GM21367 (cell line): ENCODE measurements at regions not wholly inside any gene's neighbourhood (a gene's known extent, or its start where the extent isn't known, plus 50 kb on each side); places are given as distances from the start of the nearest gene placed in this dataset.
A peak's percentile ranks its signal among the peaks of the same experiment; 100 is the strongest.
"Not testable (repeated sequence)": the region's sequence is repeated elsewhere in the genome, so short reads cannot be mapped to it uniquely, and the experiment has no call there.

ENCODE experiments used
- ATAC-seq: cut with Tn5 transposase; IDR thresholded peaks from one replicate; pipeline ENCODE4 v1.9.1; 2021; ENCODE audit not compliant: unreplicated experiment

- no peak for ATAC-seq
These were observed 164.1 kb upstream of the KCNQ5 start for GRCh38 chr6:72457738-72458137.

GRCh38 chr6:72458521-72458920 is 163.3 kb upstream of the KCNQ5 start:
- ATAC-seq = no peak

DNA sequence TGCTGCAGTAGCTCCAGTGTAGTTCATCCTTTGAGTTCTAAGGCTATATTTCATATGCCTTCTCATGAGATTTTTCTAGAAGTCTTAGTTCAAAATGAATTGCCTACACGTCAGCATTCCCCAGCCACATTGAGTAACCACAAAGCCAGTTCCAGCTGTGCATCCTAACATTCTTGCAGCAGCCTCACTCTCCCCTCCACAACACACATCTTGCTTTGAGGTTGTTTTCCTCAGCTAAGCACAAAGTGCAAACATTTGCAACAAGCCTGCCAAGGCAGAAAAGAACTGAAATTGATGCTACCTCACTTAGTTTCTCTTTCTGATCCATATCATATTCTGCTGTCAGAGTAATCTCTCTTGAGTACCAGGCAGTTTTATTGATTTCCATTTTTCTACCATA is 160.7 kb upstream of the KCNQ5 start:
- ATAC-seq = no peak

DNA sequence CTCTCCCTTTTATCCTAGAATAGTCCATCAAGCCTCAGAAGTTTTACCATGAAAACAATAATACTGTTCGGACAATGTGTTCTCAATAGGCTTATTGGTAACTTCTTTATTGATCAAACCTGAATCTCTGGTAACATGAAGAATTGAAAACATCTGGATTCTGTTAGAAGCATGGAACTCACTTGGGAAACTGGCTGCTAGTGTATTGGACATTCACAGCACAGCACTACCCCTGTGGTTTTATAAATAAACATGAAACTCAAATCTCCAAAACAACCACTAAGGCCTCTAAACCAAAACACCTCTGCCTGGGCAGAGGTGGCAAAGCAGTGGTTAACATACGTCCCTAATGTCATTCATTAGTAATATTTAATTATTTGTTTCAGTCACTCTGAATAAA is 157.6 kb upstream of the KCNQ5 start:
- ATAC-seq = no peak

GRCh38 chr6:72464791-72465691 is 156.8 kb upstream of the KCNQ5 start:
- no peak for ATAC-seq

- ATAC-seq = no peak
These were observed 155.4 kb upstream of the KCNQ5 start for GRCh38 chr6:72466471-72466870.

- no peak for ATAC-seq
These were observed 154.8 kb upstream of the KCNQ5 start for GRCh38 chr6:72466971-72467566.

DNA sequence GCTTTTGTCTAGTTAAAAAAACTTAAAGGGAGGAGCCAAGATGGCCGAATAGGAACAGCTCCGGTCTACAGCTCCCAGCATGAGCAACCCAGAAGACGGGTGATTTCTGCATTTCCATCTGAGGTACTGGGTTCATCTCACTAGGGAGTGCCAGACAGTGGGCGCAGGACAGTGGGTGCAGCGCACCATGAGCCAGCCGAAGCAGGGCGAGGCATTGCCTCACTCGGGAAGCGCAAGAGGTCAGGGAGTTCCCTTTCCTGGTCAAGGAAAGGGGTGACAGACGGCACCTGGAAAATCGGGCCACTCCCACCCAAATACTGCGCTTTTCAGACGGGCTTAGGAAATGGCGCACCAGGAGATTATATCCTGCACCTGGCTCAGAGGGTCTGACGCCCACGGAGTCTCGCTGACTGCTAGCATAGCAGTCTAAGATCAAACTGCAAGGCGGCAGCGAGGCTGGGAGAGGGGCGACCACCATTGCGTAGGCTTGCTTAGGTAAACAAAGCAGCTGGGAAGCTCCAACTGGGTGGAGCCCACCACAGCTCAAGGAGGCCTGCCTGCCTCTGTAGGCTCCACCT is 152.4 kb upstream of the KCNQ5 start:
- ATAC-seq = not testable (repeated sequence)

DNA sequence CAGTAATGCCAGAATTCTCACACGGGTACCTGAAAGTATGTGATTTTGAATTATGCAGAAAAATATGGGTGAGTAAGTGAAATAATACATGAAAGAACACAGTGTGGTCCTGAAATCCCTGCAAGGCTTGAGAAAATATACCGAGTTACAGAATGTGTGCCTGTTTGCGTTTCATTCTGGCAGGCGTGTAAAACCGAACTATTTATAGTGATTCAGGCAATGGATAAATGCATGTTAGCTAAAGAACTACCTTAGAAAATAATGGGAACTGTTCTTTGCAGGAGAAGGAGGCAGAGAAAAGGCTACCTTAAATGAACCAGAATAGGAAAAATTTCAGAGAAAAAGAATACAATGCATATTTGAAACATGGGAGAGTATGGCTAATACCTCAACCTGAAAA is 145.8 kb upstream of the KCNQ5 start:
- no peak for ATAC-seq

DNA sequence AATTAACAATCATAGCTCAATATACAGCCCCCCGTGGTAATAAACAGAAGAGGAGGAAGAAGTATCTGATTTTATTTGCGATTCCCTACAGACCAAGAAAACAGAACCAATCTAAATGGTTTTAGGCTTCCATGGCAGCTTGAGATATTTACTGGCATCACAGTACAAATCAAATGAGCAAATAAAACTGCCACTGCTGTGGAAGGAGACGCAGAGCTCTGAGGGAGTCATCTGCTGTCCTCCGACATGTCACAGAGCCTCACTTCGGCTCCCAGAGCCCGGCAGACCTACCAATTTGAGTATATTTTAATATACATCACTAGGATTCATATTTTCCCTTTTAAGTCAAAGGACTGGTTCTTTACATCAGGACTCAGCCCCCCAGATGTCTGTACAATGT is 145.2 kb upstream of the KCNQ5 start:
- no peak for ATAC-seq

- no peak for ATAC-seq
These were observed 126.4 kb upstream of the KCNQ5 start for GRCh38 chr6:72495441-72495840.

GRCh38 chr6:72497186-72497585 is 124.7 kb upstream of the KCNQ5 start:
- ATAC-seq = no peak

GRCh38 chr6:72500669-72501068 is 121.2 kb upstream of the KCNQ5 start:
- no peak for ATAC-seq

- ATAC-seq = no peak
These were observed 117.5 kb upstream of the KCNQ5 start for GRCh38 chr6:72504406-72504805.

- no peak for ATAC-seq
These were observed 116.4 kb upstream of the KCNQ5 start for GRCh38 chr6:72505446-72505845.

DNA sequence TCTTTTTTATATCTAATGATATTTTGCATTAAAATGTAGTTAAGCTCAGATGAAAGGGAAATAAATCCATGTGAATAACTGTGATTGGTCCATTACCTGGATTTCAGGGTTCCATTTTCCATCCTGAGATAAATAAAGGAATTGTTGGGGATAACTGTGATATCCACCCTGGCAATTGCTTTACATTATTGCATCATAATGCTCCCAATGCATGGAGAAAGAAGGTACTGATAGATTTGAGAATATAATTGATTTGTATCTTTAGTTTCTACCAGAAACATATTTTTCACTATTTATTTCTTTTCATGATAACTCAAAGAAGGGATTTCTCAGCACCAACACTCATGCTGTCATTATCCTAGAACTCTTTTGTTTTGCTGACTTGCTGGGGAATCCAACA is 102.0 kb upstream of the KCNQ5 start:
- no peak for ATAC-seq

DNA sequence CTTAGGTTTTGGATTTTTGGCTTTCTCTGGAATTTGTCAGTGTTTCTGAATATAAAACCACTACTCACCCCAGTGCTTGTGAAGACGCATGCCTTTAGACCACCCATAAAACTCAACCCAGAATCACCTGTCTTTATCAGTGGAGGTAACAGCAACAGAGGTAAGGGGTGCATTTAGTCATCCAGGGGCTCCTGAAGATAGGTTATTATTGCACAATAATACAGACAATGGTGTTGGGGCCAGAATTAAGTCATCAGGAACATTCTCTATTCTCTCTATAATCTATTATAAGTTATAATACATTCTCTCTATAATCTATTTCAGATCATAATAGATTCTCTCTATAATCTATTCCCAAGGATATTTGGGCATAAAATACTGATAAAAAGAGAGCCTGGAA is 100.2 kb upstream of the KCNQ5 start:
- no peak for ATAC-seq

- peak; percentile 76 for ATAC-seq
These were observed 99.1 kb upstream of the KCNQ5 start for GRCh38 chr6:72522735-72523141.

DNA sequence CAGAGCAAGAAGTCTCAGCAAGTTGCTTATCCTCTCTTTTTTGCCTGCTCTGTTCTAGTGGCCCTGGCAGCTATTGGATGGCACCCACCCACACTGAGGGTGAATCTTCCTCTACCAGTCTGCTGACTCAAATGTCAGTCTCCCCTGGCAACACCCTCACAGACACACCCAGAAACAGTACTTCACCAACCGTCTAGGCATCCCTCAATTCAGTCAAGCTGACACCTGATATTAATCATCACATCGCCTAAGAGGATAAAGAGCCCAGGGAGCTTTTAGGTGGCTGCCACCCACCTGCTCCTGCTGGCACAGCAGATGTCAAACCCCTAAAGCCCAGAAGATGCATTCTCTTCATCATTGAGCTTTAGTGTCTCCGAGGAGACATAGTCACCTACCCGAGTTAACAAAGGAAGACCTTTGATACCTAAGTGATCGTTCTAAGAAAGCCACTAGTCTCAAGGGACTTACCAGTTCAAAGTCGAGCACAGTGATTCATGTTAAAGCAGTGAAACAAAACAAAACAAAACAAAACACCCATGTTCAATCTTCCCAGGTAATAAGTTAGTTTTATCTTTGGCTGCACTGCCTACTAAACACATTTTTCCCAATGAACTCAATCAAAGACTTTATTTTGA is 97.7 kb upstream of the KCNQ5 start:
- no peak for ATAC-seq

GRCh38 chr6:72525821-72526510 is 95.9 kb upstream of the KCNQ5 start:
- no peak for ATAC-seq

DNA sequence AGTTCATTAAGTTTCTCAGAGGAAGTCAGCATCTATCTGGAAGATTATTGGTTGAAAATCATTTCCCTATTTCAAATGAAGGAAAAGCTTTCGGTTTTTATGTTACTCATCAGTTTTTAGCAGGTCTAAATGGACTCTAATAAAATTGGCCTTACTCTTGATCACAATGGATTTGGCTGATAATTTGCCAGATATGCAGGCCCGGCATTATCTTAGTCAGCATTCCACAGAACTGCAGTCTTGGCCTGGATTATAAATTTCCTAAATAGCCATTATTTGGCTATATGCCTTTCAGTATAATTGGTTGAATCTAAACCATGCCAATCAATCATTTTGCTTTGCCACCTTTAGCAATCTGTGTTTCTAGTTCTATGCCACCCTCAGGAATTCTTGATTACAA is 91.7 kb upstream of the KCNQ5 start:
- no peak for ATAC-seq
